ENCODE measurements at regions not wholly inside any gene's neighbourhood (a gene's known extent, or its start where the extent isn't known, plus 50 kb on each side); places are given as distances from the start of the nearest gene placed in this dataset.

GRCh38 chr1:78275456-78275855 lies 215.3 kb upstream of the PTGFR start:
- DNase-seq (ENCODE audit: low read depth) = no peak
- no peak for TF ChIP-seq CTCF (IDR thresholded peaks at IDR 0.05; ENCODE audit: insufficient read depth, low read depth, low read length)
- ChIA-PET CTCF (interaction anchor here (1.2 to 1.6 kb wide), 3 partner anchors 16 to 333 kb away, joined by 3 read pairs; no protein-coding TSS in a partner anchor), POLR2A (interaction anchor here (0.6 to 1.0 kb wide), 3 partner anchors 17 to 345 kb away, joined by 3 to 10 read pairs (median 4); partner anchors contain the start of gene IFI44L)
- Histone ChIP-seq H3K36me3 (ENCODE audit: control insufficient read depth, insufficient read depth, low read length) (no peaks in the 10 kb centered on the region), H3K27me3 (ENCODE audit: control insufficient read depth, insufficient read depth, low read length) (no peaks in the 10 kb centered on the region), H3K4me3 (ENCODE audit: low read depth, low read length) (no peak overlapping the region)

DNA sequence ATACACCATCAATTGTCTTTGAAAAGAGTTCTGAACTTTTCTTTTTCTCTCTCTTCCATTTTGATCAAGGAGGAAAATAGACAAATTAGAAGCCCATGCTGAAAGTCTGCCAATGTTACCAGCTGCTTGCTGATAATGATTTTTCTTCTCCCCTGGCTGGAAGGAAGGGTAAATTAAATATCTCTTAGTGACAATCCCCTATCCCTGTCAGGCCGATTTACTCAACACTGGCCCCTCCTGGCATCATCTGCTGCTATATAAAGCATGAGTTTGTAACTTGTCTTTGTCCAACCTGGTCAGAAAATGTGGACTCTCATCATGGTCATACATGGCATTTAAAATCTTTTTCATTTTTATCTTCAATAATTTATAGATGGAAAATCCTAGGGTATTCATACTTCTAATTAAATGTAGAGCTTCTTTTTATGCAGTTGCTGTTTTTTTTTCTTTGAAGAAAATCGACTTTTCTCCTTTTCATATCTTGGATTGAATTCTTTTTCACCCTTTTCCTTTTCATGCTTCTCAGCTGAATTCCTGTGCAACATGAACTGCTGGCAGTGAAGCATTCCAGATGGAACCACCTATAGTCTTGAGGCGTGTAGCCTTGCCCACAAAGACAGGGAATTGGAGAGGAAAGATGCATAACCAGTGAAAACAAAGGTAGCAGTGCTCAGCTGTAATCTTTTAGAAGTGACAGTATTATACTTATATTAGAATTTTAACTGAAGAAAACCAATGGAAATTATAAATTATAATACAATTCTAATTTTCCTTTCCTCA lies 214.7 kb upstream of the PTGFR start:
- H3K36me3 ChIP-seq (ENCODE audit: control insufficient read depth, insufficient read depth, low read length) = no peaks in the 10 kb centered on the region
- ChIA-PET POLR2A (interaction anchor here (0.6 to 0.7 kb wide), 2 partner anchors 63 to 344 kb away, joined by 4 to 10 read pairs; partner anchors contain the start of gene IFI44L), CTCF (interaction anchor here (1.2 to 1.6 kb wide), 4 partner anchors 17 to 332 kb away, joined by 3 to 4 read pairs (median 3); no protein-coding TSS in a partner anchor)
- no peak for TF ChIP-seq CTCF (IDR thresholded peaks at IDR 0.05; ENCODE audit: insufficient read depth, low read depth, low read length)
- no peak for DNase-seq (ENCODE audit: low read depth)
- no peaks in the 10 kb centered on the region for H3K27me3 ChIP-seq (ENCODE audit: control insufficient read depth, insufficient read depth, low read length)
- no peak overlapping the region for H3K4me3 ChIP-seq (ENCODE audit: low read depth, low read length)

DNA sequence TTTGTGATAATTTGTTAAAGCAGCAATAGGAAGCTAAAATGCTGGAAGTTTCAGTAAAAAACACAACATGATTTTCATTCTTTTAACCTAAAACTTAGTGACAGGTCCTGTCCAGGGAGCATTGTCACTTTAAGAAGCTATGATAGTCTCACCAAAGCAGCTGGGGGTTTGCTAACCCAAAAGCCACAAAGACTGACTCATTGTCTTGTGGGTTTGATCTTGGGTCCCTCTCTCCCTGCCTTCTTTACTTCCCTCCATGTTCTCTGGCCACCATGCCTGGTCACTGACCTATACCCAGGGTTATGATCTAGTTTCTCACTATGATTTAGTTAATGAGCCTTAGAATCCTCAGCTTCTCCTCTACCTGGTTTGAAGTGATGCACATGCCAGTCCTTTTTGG lies 213.5 kb upstream of the PTGFR start:
- DNase-seq (ENCODE audit: low read depth) = no peak
- Histone ChIP-seq H3K27me3 (ENCODE audit: control insufficient read depth, insufficient read depth, low read length) (no peaks in the 10 kb centered on the region), H3K4me3 (ENCODE audit: low read depth, low read length) (no peak overlapping the region), H3K36me3 (ENCODE audit: control insufficient read depth, insufficient read depth, low read length) (no peaks in the 10 kb centered on the region)
- TF ChIP-seq CTCF (IDR thresholded peaks at IDR 0.05; ENCODE audit: insufficient read depth, low read depth, low read length) = no peak
- ChIA-PET POLR2A (interaction anchor here (0.6 to 0.9 kb wide), 2 partner anchors 106 to 741 kb away, joined by 3 to 15 read pairs; no protein-coding TSS in a partner anchor), CTCF (interaction anchor here (0.9 to 1.4 kb wide), 2 partner anchors 11 to 330 kb away, joined by 4 read pairs; no protein-coding TSS in a partner anchor)

- no peak for TF ChIP-seq CTCF (IDR thresholded peaks at IDR 0.05; ENCODE audit: insufficient read depth, low read depth, low read length)
Observed at GRCh38 chr1:78279051-78279450, 211.7 kb upstream of the PTGFR start.

DNA sequence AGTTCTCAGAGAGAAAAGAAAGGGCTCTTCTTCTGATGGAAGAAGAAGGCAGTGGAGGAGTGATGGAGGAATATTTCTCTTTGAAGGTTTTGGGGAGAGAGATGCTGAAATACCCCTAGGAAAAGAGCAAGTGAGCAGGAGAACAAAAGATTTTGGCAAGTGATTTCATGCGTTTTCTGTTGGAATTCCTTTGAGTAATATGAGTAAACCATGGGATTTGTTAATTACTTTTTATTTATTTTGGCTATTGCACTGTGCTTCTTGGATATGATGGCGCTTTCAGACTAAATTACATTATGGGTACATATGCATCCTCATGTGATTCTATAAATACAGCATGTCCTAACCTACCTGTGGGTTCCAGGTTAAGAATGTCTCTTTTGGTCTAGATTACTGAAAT lies 210.1 kb upstream of the PTGFR start:
- no peak for DNase-seq (ENCODE audit: low read depth)
- ChIA-PET CTCF (interaction anchor here (1.2 kb wide), 1 partner anchor 17 kb away, joined by 3 read pairs; no protein-coding TSS in a partner anchor), POLR2A (no interaction called here)

More at GRCh38 chr1:78279051-78279450, 211.7 kb upstream of the PTGFR start:
- no peak overlapping the region for H3K4me3 ChIP-seq (ENCODE audit: low read depth, low read length)
- peak; percentile 82 for DNase-seq (ENCODE audit: low read depth)
- ChIA-PET CTCF (interaction anchor here (1.0 to 1.8 kb wide), 4 partner anchors 9 to 133 kb away, joined by 3 to 6 read pairs (median 4); no protein-coding TSS in a partner anchor), POLR2A (interaction anchor here (0.5 kb wide), 3 partner anchors 77 to 327 kb away, joined by 3 to 6 read pairs (median 4); no protein-coding TSS in a partner anchor)
- no peaks in the 10 kb centered on the region for H3K36me3 ChIP-seq (ENCODE audit: control insufficient read depth, insufficient read depth, low read length)
- H3K27me3 ChIP-seq (ENCODE audit: control insufficient read depth, insufficient read depth, low read length) = no peaks in the 10 kb centered on the region

More for the DNA sequence above, 210.1 kb upstream of the PTGFR start:
- H3K27me3 ChIP-seq (ENCODE audit: control insufficient read depth, insufficient read depth, low read length) = no peaks in the 10 kb centered on the region
- no peak for TF ChIP-seq CTCF (IDR thresholded peaks at IDR 0.05; ENCODE audit: insufficient read depth, low read depth, low read length)
- H3K4me3 ChIP-seq (ENCODE audit: low read depth, low read length) = no peak overlapping the region
- H3K36me3 ChIP-seq (ENCODE audit: control insufficient read depth, insufficient read depth, low read length) = no peaks in the 10 kb centered on the region

Measured in BJ (cell line).